Liver (tissue), 8 donors: ENCODE measurements at regions not wholly inside any gene's neighbourhood (a gene's known extent, or its start where the extent isn't known, plus 50 kb on each side); places are given as distances from the start of the nearest gene placed in this dataset.
A peak's percentile ranks its signal among the peaks of the same experiment; 100 is the strongest.

Experiments
- DNase-seq: peaks from one replicate; pipeline ENCODE4 v3.0.0-alpha.2; 2017; ENCODE audit warnings: low spot score
- H3K27ac ChIP-seq, 2 donors: one replicate each; pipeline ENCODE4 v1.7.0; 2013; ENCODE audit warnings: inconsistent platforms in 2 of 2, low read length in 2 of 2, control low read depth in 1 of 2, low read depth in 1 of 2, mild to moderate bottlenecking in 1 of 2
- H3K27me3 ChIP-seq, 4 donors: one replicate each; pipeline versions ENCODE4 v1.6.1 to v1.7.0; 2013; ENCODE audit warnings: low read length in 3 of 4, inconsistent platforms in 1 of 4, mild to moderate bottlenecking in 1 of 4, moderate library complexity in 1 of 4; ENCODE audit not compliant: control insufficient read depth in 4 of 4, insufficient read depth in 4 of 4
- H3K36me3 ChIP-seq, 4 donors: one replicate each; pipeline versions ENCODE4 v1.6.1 to v1.7.0; 2013; ENCODE audit warnings: low read length in 3 of 4, mild to moderate bottlenecking in 3 of 4, low read depth in 1 of 4, moderate library complexity in 1 of 4; ENCODE audit not compliant: control insufficient read depth in 4 of 4, insufficient read depth in 3 of 4
- H3K4me1 ChIP-seq, 4 donors: one replicate each; pipeline versions ENCODE4 v1.6.1 to v1.7.0; 2013; ENCODE audit warnings: low read length in 3 of 4, mild to moderate bottlenecking in 3 of 4, moderate library complexity in 1 of 4; ENCODE audit not compliant: control insufficient read depth in 4 of 4, insufficient read depth in 4 of 4
- H3K4me3 ChIP-seq, 3 donors: one replicate each; pipeline versions ENCODE4 v1.6.1 to v1.7.0; 2013; ENCODE audit warnings: low read length in 3 of 3, control low read depth in 1 of 3, low read depth in 1 of 3, mild to moderate bottlenecking in 1 of 3
- H3K9ac ChIP-seq, 2 donors: one replicate each; pipeline ENCODE4 v1.7.0; 2013; ENCODE audit warnings: low read length in 2 of 2, mild to moderate bottlenecking in 2 of 2, moderate library complexity in 2 of 2, control low read depth in 1 of 2, low read depth in 1 of 2
- H3K9me3 ChIP-seq, 4 donors: one replicate each; pipeline versions ENCODE4 v1.6.1 to v1.7.0; 2013; ENCODE audit warnings: low read length in 3 of 4; ENCODE audit not compliant: control insufficient read depth in 4 of 4
- EGR1 ChIP-seq, 2 donors: IDR thresholded peaks; 2 replicates each; pipeline ENCODE4 v1.6.1; 2016 to 2018; ENCODE audit warnings: antibody characterized with exemption in 2 of 2, low read depth in 2 of 2
- FOXA1 ChIP-seq: IDR thresholded peaks from 2 replicates; pipeline ENCODE4 v1.6.1; 2016; ENCODE audit warnings: antibody characterized with exemption
- FOXA2 ChIP-seq: IDR thresholded peaks from 2 replicates; pipeline ENCODE4 v1.6.1; 2016; ENCODE audit warnings: antibody characterized with exemption
- GABPA ChIP-seq, 2 donors: IDR thresholded peaks in 1 of 2; conservative IDR thresholded peaks in 1 of 2; 2 replicates each; pipeline ENCODE4 v1.6.1; 2016; ENCODE audit warnings: antibody characterized with exemption in 2 of 2, mild to moderate bottlenecking in 1 of 2, moderate library complexity in 1 of 2
- HNF4A ChIP-seq, 2 donors: conservative IDR thresholded peaks; 2 replicates each; pipeline ENCODE4 v1.6.1; 2016; ENCODE audit warnings: antibody characterized with exemption in 2 of 2, mild to moderate bottlenecking in 2 of 2
- HNF4G ChIP-seq: IDR thresholded peaks from 2 replicates; pipeline ENCODE4 v1.6.1; 2016; ENCODE audit warnings: antibody characterized with exemption
- JUND ChIP-seq, 2 donors: IDR thresholded peaks; 2 replicates each; pipeline ENCODE4 v1.6.1; 2016; ENCODE audit warnings: antibody characterized with exemption in 2 of 2
- NR2F2 ChIP-seq: IDR thresholded peaks from 2 replicates; pipeline ENCODE4 v1.6.1; 2016; ENCODE audit warnings: antibody characterized with exemption
- RAD21 ChIP-seq, 2 donors: IDR thresholded peaks; 2 replicates each; pipeline ENCODE4 v1.6.1; 2016; ENCODE audit warnings: antibody characterized with exemption in 2 of 2, mild to moderate bottlenecking in 2 of 2
- RXRA ChIP-seq, 2 donors: IDR thresholded peaks; 2 replicates each; pipeline ENCODE4 v1.6.1; 2017 to 2018; ENCODE audit warnings: antibody characterized with exemption in 2 of 2, mild to moderate bottlenecking in 1 of 2
- SP1 ChIP-seq: IDR thresholded peaks from 2 replicates; pipeline ENCODE4 v1.6.1; 2018; ENCODE audit warnings: antibody characterized with exemption, mild to moderate bottlenecking
- TAF1 ChIP-seq: conservative IDR thresholded peaks from 2 replicates; pipeline ENCODE4 v1.6.1; 2016; ENCODE audit warnings: antibody characterized with exemption, mild to moderate bottlenecking
- YY1 ChIP-seq: IDR thresholded peaks from 2 replicates; pipeline ENCODE4 v1.6.1; 2016; ENCODE audit warnings: antibody characterized with exemption, mild to moderate bottlenecking
- WGBS: extraction: QIAGEN DNeasy Blood & Tissue Kit; methylation state at CpG from one replicate; pipeline ENCODE4 v1.1.7; 2013; 5-methylcytosine and 5-hydroxymethylcytosine counted together
- TF ChIP-seq, protein P1 (sequence below): IDR thresholded peaks from 2 replicates; pipeline ENCODE4 v1.6.1; 2016; ENCODE audit warnings: antibody characterized with exemption, mild to moderate bottlenecking
- TF ChIP-seq, protein P2 (sequence below): IDR thresholded peaks from 2 replicates; pipeline ENCODE4 v1.6.1; 2016; ENCODE audit warnings: antibody characterized with exemption
- TF ChIP-seq, protein P3 (sequence below): fragments of 150-350 bp; IDR thresholded peaks from 2 replicates; pipeline ENCODE4 v1.5.1; 2017; ENCODE audit warnings: improper control_type of control experiment, low read depth, low read length; ENCODE audit not compliant: missing input control
- TF ChIP-seq, protein P4 (sequence below): IDR thresholded peaks from 2 replicates; pipeline ENCODE4 v1.6.1; 2016; ENCODE audit warnings: antibody characterized with exemption
- TF ChIP-seq, protein P5 (sequence below): IDR thresholded peaks from 2 replicates; pipeline ENCODE4 v1.6.1; 2016; ENCODE audit warnings: antibody characterized with exemption
- donor health status: healthy.
- donor health status: healthy.
- donor health status: healthy.
- donor health status: healthy.
- donor health status: healthy.

DNA sequence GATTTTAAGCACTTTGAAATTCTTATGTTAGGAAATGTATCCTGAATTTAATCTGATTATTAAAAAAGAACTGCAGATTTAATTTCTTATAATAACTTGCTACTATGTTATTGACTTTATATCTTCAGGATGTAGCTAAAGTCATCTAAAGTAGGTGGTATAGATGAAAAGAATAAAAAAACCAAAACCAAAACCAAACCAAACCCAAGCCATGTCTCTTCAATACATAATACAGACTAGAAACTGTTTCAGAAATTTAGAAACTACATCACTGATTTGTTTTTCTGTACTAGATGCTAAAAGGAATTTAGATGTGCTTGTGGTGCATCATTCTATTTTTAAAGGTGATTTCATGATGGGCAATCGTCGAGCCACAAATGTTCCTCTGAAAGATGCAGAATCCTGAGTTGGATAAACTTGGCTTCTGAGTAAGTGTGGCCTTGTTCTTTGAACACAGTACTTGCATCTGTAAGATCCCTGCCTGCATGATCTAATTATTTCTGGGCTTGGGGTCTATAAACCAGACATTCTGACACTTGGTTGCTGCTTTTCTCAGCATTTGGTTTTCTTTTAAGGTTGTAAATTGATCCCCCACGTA, 287.1 kb upstream of the SUCLG2 start (continued):
- TF ChIP-seq, protein P1, sequence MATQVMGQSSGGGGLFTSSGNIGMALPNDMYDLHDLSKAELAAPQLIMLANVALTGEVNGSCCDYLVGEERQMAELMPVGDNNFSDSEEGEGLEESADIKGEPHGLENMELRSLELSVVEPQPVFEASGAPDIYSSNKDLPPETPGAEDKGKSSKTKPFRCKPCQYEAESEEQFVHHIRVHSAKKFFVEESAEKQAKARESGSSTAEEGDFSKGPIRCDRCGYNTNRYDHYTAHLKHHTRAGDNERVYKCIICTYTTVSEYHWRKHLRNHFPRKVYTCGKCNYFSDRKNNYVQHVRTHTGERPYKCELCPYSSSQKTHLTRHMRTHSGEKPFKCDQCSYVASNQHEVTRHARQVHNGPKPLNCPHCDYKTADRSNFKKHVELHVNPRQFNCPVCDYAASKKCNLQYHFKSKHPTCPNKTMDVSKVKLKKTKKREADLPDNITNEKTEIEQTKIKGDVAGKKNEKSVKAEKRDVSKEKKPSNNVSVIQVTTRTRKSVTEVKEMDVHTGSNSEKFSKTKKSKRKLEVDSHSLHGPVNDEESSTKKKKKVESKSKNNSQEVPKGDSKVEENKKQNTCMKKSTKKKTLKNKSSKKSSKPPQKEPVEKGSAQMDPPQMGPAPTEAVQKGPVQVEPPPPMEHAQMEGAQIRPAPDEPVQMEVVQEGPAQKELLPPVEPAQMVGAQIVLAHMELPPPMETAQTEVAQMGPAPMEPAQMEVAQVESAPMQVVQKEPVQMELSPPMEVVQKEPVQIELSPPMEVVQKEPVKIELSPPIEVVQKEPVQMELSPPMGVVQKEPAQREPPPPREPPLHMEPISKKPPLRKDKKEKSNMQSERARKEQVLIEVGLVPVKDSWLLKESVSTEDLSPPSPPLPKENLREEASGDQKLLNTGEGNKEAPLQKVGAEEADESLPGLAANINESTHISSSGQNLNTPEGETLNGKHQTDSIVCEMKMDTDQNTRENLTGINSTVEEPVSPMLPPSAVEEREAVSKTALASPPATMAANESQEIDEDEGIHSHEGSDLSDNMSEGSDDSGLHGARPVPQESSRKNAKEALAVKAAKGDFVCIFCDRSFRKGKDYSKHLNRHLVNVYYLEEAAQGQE: no peak
- no peak for TF ChIP-seq EGR1 (IDR thresholded peaks at IDR 0.05; ENCODE audit: low read depth in 2 of 2)
- TF ChIP-seq NR2F2: no peak
- no peak for TF ChIP-seq RXRA (IDR thresholded peaks at IDR 0.05)

DNA sequence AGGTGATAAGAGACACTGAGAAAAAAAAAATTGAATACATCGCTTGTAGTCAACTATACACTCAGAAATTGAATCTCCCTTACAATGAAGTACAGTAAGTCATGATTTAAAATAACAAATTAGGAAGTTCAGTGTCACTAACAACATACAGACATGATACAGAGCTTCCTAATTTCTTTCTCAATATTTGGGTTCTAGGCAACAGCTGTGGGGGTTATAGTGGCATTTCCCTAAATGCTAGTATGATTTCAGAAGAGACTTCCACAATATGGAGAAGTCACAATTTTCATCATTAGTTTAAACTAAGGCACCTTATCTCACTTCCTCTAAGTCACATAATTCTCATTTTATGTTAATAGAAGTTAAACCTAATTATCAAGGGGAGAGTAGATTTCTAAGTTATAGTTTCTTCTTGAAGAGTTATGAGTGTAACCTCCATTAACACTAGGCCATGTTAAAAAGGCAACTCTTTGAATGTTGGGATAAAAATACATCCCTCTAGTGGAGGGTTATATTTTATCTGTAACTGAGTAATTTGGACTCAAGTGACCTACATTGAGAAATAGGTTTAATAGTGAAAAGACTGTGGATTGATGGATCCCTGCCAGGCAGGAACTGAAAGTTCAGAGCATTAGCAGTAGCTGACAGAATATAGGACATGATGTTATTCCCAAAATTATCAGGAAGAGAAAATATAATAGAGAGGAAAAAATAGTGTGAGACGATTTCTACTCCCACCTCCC, 286.0 kb upstream of the SUCLG2 start:
- Histone ChIP-seq H3K4me3 (peak overlapping the region; percentile 26 to 38 (median 27)), H3K9me3 (no peaks in the 10 kb centered on the region), H3K27ac (peak overlapping the region; percentile 81 to 87), H3K36me3 (no peaks in the 10 kb centered on the region), H3K9ac (peak overlapping the region in 1 of 2 donors; percentile 60), H3K4me1 (peaks cover 0 to 10% (median 7%) of the 10 kb centered on the region in 4 donors), H3K27me3 (no peaks in the 10 kb centered on the region)
- 49% methylated on average over 2 of the region's 2 CpGs for WGBS
- TF ChIP-seq TAF1 (no peak), GABPA (IDR thresholded peaks at IDR 0.05 in 1 of 2, conservative IDR thresholded peaks at IDR 0.05 in 1 of 2) (no peak), HNF4A (conservative IDR thresholded peaks at IDR 0.05) (peak; percentile 59 to 75), RXRA (IDR thresholded peaks at IDR 0.05) (peak; percentile 88 to 96), RAD21 (IDR thresholded peaks at IDR 0.05) (peak; percentile 74 to 81), EGR1 (IDR thresholded peaks at IDR 0.05; ENCODE audit: low read depth in 2 of 2) (no peak), HNF4G (no peak), SP1 (peak; percentile 69), NR2F2 (peak; percentile 48), YY1 (peak; percentile 49), FOXA2 (no peak), JUND (IDR thresholded peaks at IDR 0.05) (peak in 1 of 2 donors; percentile 37), FOXA1 (no peak)
- TF ChIP-seq, protein P1: no peak
- TF ChIP-seq, protein P2, sequence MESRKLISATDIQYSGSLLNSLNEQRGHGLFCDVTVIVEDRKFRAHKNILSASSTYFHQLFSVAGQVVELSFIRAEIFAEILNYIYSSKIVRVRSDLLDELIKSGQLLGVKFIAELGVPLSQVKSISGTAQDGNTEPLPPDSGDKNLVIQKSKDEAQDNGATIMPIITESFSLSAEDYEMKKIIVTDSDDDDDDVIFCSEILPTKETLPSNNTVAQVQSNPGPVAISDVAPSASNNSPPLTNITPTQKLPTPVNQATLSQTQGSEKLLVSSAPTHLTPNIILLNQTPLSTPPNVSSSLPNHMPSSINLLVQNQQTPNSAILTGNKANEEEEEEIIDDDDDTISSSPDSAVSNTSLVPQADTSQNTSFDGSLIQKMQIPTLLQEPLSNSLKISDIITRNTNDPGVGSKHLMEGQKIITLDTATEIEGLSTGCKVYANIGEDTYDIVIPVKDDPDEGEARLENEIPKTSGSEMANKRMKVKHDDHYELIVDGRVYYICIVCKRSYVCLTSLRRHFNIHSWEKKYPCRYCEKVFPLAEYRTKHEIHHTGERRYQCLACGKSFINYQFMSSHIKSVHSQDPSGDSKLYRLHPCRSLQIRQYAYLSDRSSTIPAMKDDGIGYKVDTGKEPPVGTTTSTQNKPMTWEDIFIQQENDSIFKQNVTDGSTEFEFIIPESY: no peak
- TF ChIP-seq, protein P3, sequence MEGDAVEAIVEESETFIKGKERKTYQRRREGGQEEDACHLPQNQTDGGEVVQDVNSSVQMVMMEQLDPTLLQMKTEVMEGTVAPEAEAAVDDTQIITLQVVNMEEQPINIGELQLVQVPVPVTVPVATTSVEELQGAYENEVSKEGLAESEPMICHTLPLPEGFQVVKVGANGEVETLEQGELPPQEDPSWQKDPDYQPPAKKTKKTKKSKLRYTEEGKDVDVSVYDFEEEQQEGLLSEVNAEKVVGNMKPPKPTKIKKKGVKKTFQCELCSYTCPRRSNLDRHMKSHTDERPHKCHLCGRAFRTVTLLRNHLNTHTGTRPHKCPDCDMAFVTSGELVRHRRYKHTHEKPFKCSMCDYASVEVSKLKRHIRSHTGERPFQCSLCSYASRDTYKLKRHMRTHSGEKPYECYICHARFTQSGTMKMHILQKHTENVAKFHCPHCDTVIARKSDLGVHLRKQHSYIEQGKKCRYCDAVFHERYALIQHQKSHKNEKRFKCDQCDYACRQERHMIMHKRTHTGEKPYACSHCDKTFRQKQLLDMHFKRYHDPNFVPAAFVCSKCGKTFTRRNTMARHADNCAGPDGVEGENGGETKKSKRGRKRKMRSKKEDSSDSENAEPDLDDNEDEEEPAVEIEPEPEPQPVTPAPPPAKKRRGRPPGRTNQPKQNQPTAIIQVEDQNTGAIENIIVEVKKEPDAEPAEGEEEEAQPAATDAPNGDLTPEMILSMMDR: peak; percentile 50
- TF ChIP-seq, protein P4, sequence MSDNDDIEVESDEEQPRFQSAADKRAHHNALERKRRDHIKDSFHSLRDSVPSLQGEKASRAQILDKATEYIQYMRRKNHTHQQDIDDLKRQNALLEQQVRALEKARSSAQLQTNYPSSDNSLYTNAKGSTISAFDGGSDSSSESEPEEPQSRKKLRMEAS: no peak
- TF ChIP-seq, protein P5, sequence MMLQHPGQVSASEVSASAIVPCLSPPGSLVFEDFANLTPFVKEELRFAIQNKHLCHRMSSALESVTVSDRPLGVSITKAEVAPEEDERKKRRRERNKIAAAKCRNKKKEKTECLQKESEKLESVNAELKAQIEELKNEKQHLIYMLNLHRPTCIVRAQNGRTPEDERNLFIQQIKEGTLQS: peak; percentile 19
- no peak for DNase-seq
